ENCODE measurements at regions not wholly inside any gene's neighbourhood (a gene's known extent, or its start where the extent isn't known, plus 50 kb on each side); places are given as distances from the start of the nearest gene placed in this dataset.

GRCh38 chr5:30871196-30871595 is 322.3 kb upstream of the CDH6 start:
- no peaks in the 10 kb centered on the region for H3K36me3 ChIP-seq
- H3K27ac ChIP-seq, result no peak overlapping the region
- H3K9me3 ChIP-seq, result no peaks in the 10 kb centered on the region
- H3K4me3 ChIP-seq, result no peak overlapping the region
- no peaks in the 10 kb centered on the region for H3K27me3 ChIP-seq
- 47% methylated on average over 3 of the region's 3 CpGs for WGBS
- H3K4me1 ChIP-seq, result no peaks in the 10 kb centered on the region
- DNase-seq (ENCODE audit: low spot score in 2 of 2), result no peak
- TF ChIP-seq EP300 (IDR thresholded peaks at IDR 0.05), result no peak
- TF ChIP-seq POLR2A (IDR thresholded peaks at IDR 0.05), result no peak
- TF ChIP-seq POLR2AphosphoS5 (IDR thresholded peaks at IDR 0.05), result no peak
- TF ChIP-seq CTCF (IDR thresholded peaks at IDR 0.05), result no peak

- Histone ChIP-seq H3K4me3 (no peak overlapping the region), H3K27me3 (no peaks in the 10 kb centered on the region), H3K9me3 (no peaks in the 10 kb centered on the region), H3K36me3 (no peaks in the 10 kb centered on the region), H3K27ac (no peak overlapping the region), H3K4me1 (no peaks in the 10 kb centered on the region)
- no peak for TF ChIP-seq POLR2AphosphoS5 (IDR thresholded peaks at IDR 0.05)
- TF ChIP-seq CTCF (IDR thresholded peaks at IDR 0.05), result no peak
- TF ChIP-seq POLR2A (IDR thresholded peaks at IDR 0.05), result no peak
- no peak for TF ChIP-seq EP300 (IDR thresholded peaks at IDR 0.05)
- DNase-seq (ENCODE audit: low spot score in 2 of 2), result no peak
Measured at GRCh38 chr5:30867711-30868110, 325.8 kb upstream of the CDH6 start.

- Histone ChIP-seq H3K36me3 (no peaks in the 10 kb centered on the region), H3K4me3 (no peak overlapping the region), H3K4me1 (no peaks in the 10 kb centered on the region), H3K27ac (no peak overlapping the region), H3K27me3 (no peaks in the 10 kb centered on the region), H3K9me3 (no peaks in the 10 kb centered on the region)
- no peak for DNase-seq (ENCODE audit: low spot score in 2 of 2)
- no peak for TF ChIP-seq POLR2AphosphoS5 (IDR thresholded peaks at IDR 0.05)
- no peak for TF ChIP-seq POLR2A (IDR thresholded peaks at IDR 0.05)
- no peak for TF ChIP-seq CTCF (IDR thresholded peaks at IDR 0.05)
- TF ChIP-seq EP300 (IDR thresholded peaks at IDR 0.05), result no peak
- WGBS, result 73% methylated on average over 8 of the region's 8 CpGs
Measured at GRCh38 chr5:30866142-30866541, 327.3 kb upstream of the CDH6 start.

GRCh38 chr5:30856242-30856641 is 337.2 kb upstream of the CDH6 start:
- Histone ChIP-seq H3K27ac (no peak overlapping the region), H3K9me3 (no peaks in the 10 kb centered on the region), H3K4me1 (no peaks in the 10 kb centered on the region), H3K36me3 (no peaks in the 10 kb centered on the region), H3K27me3 (no peaks in the 10 kb centered on the region), H3K4me3 (no peak overlapping the region)
- 91% methylated on average over 3 of the region's 3 CpGs for WGBS
- DNase-seq (ENCODE audit: low spot score in 2 of 2), result no peak
- TF ChIP-seq CTCF (IDR thresholded peaks at IDR 0.05), result no peak

- Histone ChIP-seq H3K36me3 (no peaks in the 10 kb centered on the region), H3K9me3 (no peaks in the 10 kb centered on the region), H3K4me1 (no peaks in the 10 kb centered on the region), H3K4me3 (no peak overlapping the region), H3K27me3 (no peaks in the 10 kb centered on the region), H3K27ac (no peak overlapping the region)
- TF ChIP-seq POLR2AphosphoS5 (IDR thresholded peaks at IDR 0.05) (no peak), EP300 (IDR thresholded peaks at IDR 0.05) (no peak), CTCF (IDR thresholded peaks at IDR 0.05) (no peak), POLR2A (IDR thresholded peaks at IDR 0.05) (no peak)
- DNase-seq (ENCODE audit: low spot score in 2 of 2), result no peak
Measured at GRCh38 chr5:30853158-30853557, 340.3 kb upstream of the CDH6 start.
